Globus pallidus (tissue), 1 donor: ENCODE measurements at regions not wholly inside any gene's neighbourhood (a gene's known extent, or its start where the extent isn't known, plus 50 kb on each side); places are given as distances from the start of the nearest gene placed in this dataset.
"Not testable (repeated sequence)": the region's sequence is repeated elsewhere in the genome, so short reads cannot be mapped to it uniquely, and the experiment has no call there.

Experiments used
- DNase-seq: peaks from one replicate; pipeline ENCODE4 v3.0.0-alpha.2; 2015; ENCODE audit warnings: low spot score

DNA sequence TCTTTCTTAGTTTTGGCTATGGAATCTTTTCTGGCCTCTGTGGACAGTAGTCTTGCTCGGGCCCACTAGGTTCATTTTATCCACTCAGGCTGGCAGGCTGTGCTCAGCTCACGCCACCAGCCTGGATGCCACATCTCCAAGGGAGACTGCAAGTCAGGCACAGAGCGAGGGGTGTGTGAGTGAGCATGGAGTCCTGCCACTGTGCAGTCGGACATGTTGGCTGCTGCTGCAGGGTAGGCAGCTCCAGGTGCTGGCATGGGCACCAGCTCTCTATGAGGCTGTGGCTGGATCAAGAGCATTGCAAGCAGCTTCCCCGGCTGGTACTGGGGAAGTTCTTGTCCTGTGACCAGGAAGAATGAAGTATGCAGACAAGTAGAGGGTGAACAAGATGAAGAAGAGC lies 158.9 kb downstream of the PCTP start:
- no peak for DNase-seq

DNA sequence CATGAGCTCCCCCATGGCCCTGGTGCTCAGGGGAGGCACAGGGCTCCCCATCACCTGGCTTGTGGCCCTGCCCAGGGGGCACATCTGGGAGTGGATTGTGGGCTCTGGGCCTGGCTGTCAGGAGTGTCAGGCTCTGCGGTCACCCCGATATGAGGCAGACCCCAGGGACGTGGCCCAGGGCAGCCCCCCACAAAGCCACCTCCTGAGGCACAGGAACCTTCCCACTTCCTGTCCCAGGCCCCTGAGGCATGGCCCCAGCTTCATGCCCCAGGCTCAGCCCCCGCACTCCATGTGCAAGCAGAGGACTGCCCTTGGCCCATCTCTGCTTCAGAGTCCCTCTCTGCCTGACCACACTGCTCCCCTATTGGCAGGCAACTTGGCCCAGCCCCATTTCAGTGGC lies 160.3 kb downstream of the PCTP start:
- no peak for DNase-seq

GRCh38 chr17:55925440-55925839 lies 174.6 kb downstream of the PCTP start:
- no peak for DNase-seq

DNA sequence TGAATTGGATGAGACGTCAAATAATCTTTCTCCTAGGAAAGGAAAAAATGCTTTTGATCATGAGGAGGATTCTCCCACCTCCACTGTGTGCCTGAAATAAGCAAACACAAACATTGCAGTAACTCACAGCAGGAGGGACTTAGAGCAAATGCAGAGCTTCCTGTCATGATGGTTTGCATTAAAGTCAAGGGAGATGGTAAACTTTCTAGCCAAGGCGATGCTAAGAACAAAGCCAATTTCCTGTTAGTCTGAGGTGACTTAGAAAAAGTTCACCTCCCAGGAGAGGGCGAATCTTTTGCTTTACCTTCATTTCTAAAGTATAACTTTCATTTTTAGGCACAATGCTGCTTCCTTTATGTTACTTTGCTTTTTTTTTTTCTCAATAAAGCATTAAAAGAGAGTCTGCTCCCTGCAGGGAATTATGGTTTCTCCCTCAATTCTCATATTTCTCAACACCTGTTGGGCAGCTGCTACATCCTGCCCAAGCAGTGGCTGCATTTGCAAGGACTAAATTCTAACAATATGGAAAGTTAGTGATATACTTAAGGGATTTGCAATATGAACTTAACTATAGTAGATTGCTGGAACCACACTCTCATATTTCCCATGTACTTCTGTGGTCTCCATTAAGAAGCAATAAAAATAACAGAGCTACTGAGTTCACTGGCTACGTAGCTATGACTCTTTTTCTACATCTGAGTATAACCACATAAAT lies 175.6 kb downstream of the PCTP start:
- no peak for DNase-seq

- DNase-seq = no peak
Measured at GRCh38 chr17:55930291-55930809, 179.5 kb downstream of the PCTP start.

DNA sequence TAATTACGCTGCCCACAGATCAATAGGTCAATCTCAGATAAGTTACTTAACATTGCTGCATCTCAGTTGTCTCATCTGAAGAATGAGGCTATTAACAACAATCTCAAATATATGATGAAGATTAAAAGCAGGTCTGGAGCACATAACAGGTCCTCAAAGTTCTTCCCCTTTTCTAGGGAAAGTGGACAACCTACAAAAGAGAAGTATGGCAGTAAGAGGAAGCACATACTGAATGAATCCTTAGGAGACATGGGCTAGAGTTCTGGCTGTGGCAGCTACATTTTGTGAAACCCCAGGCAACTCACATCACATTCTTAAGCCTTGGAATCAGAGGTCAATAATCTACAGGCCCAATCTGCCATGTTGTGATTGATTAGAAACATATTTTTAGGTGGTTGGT lies 180.6 kb downstream of the PCTP start:
- no peak for DNase-seq

DNA sequence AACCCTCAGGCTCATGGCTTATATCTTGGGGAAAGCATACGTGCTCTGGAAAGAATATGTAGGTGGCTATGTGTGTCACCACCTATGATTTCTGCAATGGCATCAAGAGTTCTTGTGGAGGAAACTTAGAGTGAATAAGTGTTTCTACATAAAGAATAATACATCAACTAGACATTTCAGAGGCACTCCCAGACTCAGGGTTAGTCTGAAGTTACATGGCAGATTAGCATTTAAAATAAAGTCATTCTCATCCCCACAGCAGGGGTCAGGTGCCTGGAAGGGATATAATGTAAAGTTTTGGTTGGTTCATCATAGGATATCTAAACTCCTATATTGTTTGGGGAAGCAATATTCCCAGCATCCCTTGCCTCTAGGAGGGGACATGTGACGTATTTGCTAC lies 182.1 kb downstream of the PCTP start:
- DNase-seq = no peak

DNA sequence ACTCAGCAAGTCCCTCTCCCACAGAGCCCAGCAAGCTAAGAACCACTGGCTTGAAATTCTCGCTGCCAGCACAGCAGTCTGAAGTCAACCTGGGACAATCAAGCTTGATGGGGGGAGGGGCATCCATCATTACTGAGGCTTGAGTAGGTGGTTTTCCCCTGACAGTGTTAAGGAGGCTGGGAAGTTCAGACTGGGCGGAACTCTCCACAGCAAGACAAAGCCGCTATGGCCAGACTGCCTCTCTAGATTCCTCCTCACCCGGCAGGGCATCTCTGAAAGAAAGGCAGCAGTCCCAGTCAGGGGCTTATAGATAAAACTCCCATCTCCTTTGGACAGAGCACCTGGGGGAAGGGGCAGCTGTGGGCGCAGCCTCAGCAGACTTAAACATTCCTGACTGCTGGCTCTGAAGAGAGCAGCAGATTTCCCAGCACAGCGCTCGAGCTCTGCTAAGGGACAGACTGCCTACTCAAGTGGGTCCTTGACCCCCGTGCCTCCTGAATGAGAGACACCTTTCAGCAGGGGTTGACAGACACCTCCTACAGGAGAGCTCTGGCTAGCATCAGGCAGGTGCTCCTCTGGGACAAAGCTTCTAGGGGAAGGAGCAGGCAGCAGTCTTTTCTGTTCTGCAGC lies 188.4 kb downstream of the PCTP start:
- DNase-seq = not testable (repeated sequence)

GRCh38 chr17:55959756-55960155 lies 193.5 kb upstream of the ANKFN1 start:
- DNase-seq = no peak

DNA sequence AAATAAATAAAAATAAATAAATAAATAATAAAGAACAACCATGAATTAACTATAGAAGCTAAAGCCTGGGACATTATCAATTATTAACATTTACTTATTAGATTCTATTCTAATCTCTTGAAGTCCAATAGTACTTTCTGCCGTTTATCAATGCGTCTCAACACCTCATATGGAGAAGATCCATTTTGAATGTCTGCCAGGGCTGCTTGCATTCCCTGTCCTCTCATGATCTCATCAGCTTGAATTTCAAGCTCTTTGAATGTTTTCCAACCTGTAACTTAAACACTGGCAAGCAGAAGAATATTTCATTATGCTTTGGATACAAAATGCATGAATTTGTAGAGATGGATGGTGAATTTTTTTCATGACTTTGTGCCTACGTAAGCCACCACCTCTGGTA lies 191.9 kb upstream of the ANKFN1 start:
- no peak for DNase-seq

DNA sequence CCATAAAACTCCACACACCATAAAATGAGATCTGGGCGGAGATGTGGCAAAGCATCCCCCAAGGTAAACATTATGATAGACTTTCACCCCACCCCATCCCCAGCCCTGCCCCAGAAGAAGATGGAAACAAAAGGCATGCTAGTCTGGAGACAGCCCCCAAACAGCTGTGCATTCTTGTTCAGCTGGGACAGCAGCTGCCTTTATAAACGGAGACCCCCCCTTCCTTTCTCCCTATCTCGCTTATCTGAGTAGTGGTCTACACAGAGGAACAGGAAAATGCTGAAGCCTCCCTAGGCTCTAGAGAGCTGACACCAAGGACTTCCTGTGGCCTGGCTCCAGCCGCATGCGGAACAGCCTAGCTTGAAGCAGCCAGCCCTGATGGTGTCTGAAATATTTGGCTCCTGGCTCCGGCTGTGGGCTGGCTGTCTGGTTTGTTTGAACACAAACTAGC lies 190.3 kb upstream of the ANKFN1 start:
- no peak for DNase-seq

DNA sequence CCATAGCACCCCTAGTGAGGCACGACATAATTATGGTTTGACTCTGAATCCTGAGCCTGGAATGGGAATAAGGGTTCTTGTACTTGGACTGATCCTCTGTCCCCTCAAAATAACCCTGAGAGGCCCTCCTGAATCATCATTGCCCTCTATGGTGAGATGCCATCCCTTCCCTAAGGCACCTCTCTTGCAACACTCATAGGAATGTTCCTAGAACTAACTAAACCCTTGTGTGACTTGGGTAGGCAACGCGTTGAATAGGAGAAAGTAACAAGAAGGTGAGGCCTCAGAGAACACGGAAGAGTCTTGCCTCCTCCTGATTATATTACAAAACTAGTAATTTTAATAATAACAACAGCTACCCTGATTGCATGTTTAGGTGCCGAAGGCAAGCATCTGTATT lies 189.1 kb upstream of the ANKFN1 start:
- DNase-seq = no peak

GRCh38 chr17:55965051-55965450 lies 188.2 kb upstream of the ANKFN1 start:
- DNase-seq = no peak

DNA sequence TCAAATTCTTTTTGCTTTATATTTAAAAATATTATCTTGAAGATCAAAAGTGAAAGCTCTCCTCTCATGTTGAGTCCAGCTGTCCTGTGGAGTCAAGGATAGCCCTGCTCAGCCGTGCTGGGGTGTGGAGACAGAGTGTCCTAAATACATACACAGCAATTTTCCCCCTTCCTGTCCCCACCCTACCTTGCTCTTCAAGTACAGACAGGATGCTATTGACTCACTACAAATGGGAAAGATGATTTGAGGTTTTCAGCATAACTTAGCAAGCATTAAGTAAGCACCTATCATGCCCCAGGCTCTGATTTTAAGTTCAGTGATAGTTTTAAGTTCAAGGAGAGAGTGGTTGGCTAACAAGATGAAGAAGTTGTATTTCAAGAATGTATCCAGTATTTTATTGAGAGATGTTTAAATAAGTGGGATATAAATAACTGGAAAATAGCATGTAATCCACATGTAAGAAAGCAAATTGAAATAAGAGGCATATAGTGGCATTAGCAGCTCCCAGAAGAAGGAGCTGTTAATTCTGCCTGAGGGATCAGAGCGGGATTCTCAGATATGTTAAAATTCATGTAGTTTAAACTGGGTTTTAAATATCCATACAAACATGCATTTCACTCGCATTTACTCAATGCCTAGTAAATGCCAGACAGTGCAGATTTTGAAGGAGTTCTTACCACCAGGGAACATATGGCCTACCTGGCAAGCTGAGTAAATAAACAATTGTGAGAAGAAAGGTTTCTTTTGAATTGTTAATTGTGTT lies 183.5 kb upstream of the ANKFN1 start:
- DNase-seq = no peak

GRCh38 chr17:55978578-55978977 lies 174.7 kb upstream of the ANKFN1 start:
- DNase-seq = no peak

GRCh38 chr17:55983096-55983495 lies 170.2 kb upstream of the ANKFN1 start:
- DNase-seq = no peak

DNA sequence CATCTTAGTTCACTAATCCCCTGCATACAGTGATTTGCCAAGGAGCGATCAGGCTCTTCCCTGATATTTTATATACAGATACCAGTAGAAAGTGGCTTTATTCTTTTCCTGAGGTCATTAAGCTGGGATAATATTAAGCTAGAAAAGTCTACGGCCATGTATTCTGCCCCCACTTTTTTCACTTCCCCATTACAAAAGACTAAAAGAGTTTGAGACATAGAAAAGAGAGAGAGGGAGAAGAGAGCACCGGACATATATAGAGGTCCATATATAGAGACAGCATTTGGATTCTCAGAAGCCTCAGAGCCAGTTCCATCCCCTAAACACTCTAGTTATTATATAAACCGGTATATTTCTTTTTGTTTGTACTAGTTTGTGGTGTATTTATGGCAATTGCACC lies 166.5 kb upstream of the ANKFN1 start:
- no peak for DNase-seq

- DNase-seq = no peak
Measured at GRCh38 chr17:55988861-55989260, 164.4 kb upstream of the ANKFN1 start.

GRCh38 chr17:55990332-55991006 lies 162.8 kb upstream of the ANKFN1 start:
- DNase-seq = no peak

- no peak for DNase-seq
Measured at GRCh38 chr17:55996826-55997225, 156.4 kb upstream of the ANKFN1 start.

DNA sequence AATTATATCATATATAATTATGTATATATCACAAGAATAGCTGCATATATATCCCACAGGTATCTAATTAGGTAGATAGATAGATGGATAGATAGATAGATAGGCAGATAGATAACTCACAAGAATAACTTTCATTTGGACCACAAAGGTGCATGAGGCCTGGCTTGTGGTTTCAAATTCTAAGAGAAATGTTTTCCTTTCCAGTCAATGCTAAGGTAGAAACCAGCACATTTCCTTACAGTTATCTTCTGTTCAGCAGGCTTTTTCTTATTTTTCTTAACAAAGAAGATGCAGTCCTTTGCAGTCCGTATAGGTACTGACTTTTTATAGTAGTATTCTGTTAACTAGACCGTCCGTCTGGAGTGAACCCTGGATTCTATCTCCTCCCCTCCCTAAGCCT lies 152.9 kb upstream of the ANKFN1 start:
- no peak for DNase-seq

- DNase-seq = not testable (repeated sequence)
Measured at GRCh38 chr17:56002656-56003055, 150.6 kb upstream of the ANKFN1 start.
